GM19372 (cell line): ENCODE measurements at regions not wholly inside any gene's neighbourhood (a gene's known extent, or its start where the extent isn't known, plus 50 kb on each side); places are given as distances from the start of the nearest gene placed in this dataset.
"Not testable (repeated sequence)": the region's sequence is repeated elsewhere in the genome, so short reads cannot be mapped to it uniquely, and the experiment has no call there.

ENCODE experiments used
- ATAC-seq: cut with Tn5 transposase; IDR thresholded peaks from one replicate; pipeline ENCODE4 v1.9.1; 2021; ENCODE audit warnings: mild to moderate bottlenecking, low read depth, moderate library complexity; ENCODE audit not compliant: unreplicated experiment

DNA sequence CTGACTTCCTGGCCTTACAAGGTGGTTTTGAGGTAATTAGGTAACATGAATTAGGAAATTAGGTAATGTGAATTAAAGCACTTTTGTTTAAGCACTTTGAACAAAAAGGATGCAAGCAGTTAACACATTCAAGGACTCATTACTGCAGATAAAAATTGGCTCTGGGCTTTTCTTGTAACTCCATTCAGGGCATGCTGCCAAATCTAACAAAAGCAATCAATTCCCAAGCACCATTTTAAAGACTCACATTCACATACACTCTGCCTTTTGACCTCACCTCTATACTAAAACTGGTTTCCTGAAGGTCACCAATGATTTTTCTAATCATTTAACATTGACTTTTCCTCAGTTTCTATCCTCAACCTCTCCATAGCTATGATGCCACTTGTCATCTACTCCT lies 251.2 kb upstream of the RHOBTB1 start:
- no peak for ATAC-seq

DNA sequence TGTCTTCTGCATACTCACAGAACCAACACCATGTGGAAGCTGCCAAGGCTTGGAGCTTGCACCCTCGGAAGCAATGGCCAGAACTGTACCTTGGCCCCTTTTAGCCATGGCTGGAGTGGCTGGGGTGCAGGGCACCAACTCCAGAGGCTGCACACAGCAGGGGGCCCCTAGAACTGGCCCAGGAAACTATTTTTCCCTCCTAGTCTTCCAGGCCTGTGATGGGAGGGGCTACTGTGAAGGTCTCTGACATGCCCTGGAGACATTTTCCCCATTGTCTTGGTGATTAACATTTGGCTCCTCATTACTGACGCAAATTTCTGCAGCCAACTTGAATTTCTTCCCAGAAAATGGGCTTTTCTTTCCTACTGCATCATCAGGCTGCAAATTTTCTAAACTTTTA lies 248.6 kb upstream of the RHOBTB1 start:
- ATAC-seq: not testable (repeated sequence)

DNA sequence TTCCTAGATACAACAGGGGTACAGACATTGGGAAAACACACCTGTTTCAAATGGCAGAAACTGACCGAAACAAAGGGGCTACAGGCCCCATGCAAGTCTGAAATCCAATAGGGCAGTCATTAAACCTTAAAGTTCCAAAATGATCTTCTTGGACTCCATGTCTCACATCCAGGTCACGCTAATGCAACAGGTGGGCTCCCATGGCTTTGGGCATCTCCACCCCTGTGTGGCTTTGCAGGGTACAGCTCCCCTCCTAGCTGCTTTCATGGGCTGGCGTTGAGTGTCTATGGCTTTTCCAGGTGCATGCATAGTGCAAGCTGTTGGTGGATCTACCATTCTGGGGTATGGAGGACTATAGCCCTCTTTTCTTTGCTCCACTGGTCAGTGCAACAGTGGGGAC lies 248.1 kb upstream of the RHOBTB1 start:
- ATAC-seq: no peak

DNA sequence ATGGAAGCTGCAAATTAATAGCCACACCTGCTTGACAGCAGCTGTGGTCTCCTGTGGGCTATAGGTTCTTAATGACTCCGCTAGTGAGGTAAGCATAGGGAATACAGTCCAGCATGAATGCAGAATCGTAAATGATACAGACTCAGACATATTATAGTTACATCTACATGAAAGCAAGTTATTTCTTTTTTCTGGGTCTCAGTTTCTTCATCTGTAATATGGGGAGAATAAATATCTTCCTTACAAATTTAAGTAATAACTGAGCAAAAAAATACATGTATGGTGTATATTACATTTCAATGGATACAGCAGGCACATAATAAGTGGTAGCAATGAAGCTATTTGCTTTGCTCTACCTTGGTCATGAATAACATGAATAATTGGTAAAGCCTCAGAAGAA lies 245.9 kb upstream of the RHOBTB1 start:
- no peak for ATAC-seq

DNA sequence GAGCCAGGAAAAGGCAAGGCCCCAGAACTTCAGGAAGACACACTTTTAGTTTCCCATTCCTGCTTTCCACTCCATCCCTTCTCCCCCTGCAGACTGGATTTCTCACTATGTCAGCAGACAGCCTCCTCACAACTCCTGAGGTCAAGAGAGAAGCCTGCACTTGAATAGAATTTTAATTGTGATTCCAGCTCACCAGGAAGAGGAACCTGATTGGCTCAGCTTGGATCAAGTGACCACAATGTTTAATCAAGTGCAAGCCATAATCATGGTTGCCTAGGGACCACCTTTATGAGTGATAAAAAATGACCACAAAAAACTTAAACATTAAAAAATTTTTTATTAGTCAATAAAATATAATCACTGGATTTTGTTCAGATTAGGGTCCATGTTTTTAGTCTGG lies 244.7 kb upstream of the RHOBTB1 start:
- ATAC-seq: no peak

DNA sequence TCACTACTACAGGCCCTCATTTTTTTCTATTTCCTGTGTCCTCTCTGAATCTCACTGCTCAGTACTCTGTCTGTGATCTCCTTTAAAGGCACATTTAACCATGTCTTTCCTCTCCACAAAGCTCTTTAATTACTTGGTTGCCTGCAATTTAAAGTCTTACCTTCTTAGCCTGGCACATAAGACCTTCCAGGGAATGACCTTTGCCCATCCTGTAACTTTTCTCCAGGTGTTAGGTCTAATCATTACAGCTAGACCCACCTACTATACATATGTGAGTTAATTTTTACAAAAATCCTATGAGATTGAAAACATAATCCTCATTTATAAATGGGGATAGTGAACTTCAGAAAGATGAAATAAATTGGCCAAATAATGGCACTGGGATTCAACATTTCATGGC lies 244.1 kb upstream of the RHOBTB1 start:
- no peak for ATAC-seq

DNA sequence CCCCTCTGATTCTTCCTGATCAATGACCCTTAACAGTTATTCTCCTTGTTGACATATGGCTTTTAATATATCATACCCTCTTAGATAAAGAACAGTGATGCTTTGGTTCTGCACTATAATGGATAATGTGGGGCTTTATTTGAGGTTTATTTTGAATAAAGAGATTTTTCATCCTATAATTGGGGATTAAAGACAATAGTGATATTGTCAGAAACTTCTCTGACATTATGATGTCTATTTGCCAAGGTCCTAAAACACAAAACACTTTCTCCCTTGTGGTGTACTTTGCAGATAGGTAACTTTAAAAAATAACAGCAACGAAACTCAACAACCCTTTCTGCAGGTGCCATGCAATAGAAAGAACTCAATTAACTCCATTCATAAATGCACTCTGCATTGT lies 243.6 kb upstream of the RHOBTB1 start:
- no peak for ATAC-seq

DNA sequence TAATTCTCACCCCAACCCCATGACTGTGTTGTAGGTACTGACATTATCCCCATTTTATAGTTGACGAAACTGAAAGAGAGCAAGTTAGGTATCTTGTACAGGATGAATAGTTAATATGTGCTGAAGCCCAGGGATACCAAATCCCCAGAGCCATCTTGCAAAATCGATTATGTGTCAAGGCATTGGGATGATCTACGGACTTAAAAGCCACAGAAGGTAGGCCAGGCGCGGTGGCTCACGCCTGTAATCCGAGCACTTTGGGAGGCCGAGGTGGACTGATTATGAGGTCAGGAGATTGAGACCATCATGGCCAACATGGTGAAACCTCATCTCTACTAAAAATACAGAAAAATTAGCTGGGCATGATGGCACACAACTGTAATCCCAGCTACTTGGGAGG lies 242.4 kb upstream of the RHOBTB1 start:
- no peak for ATAC-seq

DNA sequence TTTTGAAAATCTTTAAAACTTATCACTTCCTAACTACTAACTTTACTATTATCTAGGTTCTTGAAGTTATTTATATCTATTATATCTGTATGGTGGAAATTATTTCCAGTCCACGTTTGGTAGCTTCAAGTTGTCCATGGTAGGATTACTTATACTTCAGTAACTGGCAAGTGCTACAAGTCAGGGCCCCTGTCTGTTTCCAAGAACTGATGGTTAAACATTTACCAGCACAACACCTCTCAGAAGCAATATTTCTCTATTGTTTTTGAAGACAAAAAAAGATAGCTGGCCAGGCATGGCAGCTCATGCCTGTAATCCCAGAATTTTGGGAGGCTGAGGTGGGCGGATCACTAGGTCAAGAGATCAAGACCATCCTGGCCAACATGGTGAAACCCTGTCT lies 240.4 kb upstream of the RHOBTB1 start:
- ATAC-seq: no peak

DNA sequence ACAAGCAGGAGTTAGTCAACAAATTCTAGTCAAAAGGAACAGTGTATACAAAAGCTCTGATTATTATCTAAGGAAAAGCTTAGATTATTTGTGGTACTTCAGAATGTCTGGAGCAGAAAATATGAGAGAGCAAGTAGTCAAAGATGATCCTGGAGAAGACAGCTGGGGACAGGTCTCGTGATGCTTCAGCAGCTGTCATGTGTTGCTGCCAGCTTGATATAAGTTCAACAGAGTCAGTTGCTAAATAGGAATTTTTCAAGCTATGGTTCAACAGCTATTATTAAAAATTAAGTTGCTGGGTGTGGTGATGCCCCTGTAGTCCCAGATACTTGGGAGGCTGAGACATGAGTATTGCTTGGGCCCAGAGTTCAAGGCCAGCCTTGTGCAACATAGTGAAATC lies 240.0 kb upstream of the RHOBTB1 start:
- ATAC-seq: no peak

DNA sequence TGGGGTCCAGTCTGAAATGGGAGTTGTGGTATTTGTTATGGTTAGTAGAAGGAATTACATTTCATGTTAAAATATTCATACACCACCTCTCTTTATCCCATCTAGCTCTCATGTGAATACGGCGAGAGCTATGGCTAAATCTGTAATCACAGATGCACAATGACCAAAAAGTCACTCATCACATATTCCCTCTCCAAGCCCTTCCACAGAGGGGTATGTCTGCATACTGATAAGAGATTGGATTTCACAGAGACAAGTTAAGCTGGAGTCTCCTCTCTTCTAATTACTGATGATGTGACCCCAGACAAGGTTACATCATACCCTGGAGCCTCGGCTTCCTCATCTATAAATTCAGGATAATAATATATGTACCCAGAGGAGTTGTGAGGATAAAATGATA lies 237.8 kb upstream of the RHOBTB1 start:
- no peak for ATAC-seq

DNA sequence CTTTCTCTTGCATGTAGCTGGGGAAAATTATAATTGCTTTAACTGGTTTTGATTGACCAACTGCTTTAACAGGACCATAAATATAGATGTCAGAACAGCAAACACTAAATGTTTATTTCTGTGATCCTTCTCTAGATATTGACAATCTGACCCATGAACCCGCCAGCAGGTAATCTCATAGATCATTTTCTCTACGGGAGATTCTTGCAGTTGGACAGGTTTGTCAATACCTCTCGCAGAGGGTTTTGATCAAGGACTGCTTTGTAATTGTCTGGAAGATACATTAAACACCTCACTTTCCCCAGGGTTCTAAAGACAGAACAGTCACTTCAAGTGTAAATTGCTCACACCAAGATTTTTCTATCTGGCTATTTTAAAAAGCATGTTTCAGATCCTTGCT lies 235.8 kb upstream of the RHOBTB1 start:
- no peak for ATAC-seq

DNA sequence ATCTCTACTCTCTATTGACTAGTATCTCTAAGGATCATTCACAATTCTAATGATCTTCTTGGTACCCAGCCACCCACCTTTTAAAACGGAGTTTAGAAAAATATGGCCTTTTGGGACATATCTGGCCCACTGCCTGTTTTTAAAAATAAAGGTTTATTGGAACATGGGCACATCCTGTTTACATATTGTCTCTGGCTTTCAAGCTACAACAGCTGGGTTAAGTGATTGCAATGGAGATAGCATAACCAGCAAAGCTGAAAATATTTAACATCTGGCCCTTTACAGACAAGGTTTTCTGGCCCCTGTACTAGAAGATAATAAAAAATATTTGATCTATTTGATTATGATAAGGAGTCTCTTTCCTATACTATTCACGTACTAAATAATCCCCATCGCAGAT lies 232.4 kb upstream of the RHOBTB1 start:
- no peak for ATAC-seq

DNA sequence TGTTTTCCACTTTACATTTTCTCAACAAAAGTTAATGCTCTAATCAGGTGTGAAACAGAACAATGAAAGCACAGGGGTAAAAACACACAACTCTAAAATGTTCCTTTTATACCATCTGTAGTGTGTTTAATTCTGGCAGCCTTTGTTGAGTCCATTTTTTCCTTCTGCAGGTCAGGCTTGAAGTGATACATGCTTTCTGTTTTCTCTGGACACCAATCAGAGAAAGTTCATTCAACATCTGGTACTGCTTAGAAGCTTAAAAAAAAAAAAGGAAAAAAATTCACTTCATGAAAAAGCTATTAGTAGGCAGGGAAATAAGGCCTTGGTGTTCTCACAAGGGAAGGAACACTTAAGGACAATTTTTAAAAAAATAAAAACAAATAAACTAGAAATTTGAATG lies 231.3 kb upstream of the RHOBTB1 start:
- no peak for ATAC-seq

DNA sequence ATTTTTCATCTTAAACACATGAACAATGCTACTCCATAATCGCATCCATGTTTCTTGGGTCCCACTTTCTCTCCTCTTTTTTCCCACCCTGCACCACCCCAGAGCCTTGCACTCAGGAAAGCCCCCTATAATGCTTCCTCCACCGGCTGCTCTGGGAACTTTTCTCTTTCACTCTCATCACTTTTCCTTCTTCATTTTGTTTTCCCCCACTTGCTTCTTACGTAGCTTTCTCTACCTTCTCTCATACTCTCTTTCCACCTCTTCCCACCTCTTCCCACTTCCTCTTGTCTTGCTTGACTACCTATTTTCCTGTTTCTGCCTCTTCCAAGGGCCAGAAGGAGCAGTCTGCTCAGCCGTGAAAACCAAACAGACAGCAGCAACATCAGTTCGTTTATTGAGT lies 229.5 kb upstream of the RHOBTB1 start:
- ATAC-seq: no peak

DNA sequence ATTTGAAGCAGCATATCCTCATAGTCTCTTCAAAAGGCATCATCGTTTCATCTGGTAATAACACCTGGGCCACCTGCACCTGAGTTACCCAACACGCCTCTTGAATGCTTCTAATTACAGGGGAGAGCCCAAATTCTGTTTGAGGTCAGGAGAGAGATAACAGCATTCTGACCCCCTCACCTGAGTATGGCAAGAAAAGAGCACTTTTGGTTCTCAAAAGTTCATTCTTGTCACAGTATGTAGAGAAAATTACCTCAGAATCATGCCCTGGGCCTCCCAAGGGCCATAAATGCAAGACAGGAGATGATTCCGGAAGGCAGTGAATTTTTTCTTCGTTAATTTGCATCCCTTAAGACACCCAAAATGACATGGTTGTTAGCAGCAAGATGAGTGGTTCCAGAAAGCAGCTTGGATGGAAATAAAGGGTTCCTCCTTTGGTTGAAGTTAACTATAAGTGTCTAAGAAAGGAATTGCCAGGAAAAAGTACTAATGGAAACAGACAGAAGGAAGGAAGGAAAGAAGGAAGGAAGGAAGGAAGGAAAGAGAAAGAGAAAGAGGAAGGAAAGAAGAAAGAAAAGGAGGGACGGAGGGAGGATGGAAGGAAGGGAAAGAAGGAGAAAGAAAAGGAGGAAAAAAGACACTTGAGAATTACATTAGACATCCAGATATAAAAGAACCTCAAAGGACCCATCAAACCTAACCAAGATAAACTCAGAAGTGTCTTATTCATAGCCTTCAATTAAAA lies 228.4 kb upstream of the RHOBTB1 start:
- ATAC-seq: no peak

DNA sequence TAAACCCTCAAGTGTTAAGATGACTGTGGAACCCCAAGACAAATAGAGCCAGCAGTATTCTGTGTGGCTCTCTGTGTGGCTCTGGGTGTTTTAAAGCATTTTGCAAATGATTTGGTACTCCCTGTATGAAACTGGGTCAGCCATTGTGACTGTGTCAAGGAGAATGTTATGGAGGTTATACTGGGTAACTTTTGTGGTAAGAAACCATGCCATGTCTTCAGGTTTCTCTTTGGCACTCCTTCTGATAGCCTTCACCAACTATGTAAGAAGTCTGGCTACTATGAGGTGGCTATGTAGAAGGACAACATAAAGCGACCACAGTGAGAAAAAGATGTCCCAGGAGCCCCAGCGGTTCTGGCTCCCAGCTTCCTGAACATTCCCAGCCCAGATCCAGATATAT lies 226.6 kb upstream of the RHOBTB1 start:
- no peak for ATAC-seq

DNA sequence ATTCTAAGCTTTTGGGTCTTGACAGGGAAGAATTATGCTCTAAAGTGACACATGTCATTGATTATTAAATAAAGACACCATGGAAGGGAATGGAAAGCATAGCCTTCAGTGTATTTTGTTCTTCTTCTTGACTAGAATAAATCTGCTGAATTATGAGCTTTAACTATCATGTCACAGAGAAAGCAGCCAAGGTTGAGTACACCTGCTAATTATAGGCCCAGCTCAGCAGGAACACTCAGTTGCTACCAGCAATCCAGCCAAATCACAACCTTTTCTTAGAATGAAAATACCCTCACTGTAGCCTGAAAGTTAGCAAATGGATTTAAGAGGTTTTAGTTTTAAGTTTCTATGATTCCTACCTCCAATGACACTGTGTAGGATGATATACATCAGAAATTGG lies 225.3 kb upstream of the RHOBTB1 start:
- no peak for ATAC-seq

DNA sequence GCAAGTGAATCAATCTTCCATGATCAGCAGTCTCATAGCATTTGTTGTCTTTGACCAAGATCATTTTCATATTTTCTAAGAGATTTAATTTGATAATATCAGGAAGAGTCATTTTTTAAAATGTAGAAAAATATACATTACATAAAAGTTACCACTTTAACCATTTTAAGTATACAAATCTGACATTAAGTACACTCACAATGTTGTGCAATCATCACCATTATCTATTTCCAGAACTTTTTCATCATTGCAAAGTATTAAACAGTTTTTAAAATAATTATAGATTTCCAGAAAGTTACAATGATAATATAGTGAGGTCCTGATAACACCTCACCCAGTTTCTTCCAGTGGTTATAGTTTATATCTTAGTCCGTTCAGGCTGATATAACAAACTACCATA lies 222.5 kb upstream of the RHOBTB1 start:
- no peak for ATAC-seq

DNA sequence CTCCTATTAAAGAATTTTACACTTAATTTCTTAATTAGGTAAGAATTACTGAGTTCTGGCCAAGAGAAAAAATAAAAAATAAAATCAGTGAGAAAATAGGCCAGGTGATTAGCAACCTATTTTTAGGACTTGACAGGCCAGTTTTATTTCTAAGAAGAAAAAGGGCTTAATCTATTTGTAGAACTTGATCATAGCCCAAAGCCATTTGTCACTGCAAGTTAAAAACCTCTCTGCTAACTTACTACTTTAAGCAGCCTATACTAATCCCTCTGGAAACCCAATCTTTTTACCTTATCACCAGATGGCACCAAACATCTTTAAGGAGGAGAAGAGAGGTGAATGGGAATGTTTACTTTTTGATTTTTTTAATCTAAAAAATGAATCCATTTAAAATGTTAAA lies 222.1 kb upstream of the RHOBTB1 start:
- no peak for ATAC-seq

DNA sequence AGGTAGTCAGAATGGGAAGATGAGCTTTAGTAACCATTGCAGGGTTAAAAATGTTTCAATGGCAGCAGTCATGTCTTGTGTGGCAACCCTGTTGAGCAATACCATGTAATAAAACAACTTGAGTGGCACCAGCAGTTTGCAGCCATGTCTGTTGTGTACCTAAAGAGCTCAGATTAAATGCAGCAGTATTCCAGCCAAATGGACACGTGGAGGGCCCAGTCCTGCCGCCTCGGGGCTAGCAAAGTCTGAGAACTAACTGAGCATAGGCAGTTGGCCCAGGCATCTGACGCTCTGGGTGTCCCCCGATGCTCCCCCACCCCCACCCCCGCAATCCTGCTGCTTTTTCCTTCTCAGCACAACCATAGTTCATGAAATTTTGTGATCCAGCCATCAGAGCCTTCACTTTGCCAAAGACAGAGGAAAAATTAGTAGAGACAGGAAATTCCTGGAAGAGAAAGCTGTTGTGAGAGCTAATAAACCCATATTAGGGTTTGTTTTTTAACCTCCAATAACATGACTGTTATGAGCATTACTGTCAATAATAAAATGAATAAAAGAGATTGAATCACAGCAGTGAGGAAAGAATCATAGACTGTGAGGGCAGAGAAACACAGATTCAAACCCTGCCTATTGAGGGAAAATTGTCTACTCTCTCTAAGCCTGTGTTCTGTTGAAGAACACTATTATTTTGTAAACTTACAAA lies 220.6 kb upstream of the RHOBTB1 start:
- no peak for ATAC-seq

DNA sequence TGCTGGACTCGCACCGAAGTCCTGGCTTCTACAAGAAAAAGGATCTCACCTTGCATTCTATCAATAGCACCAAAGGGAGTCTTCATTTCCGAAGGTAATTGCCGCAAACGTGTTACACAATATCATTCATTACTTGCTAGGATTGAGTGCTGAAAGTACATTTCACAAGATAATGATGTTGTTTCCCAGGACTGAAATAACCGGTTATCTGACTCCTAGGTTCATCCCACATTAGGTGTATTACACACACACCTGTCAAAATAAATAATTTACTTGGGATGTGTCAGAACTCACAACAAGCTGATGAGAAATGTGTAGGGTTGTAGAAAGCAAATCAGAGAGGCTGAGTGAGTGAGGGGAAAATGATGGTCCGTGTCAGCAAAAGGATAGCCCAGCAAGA lies 219.4 kb upstream of the RHOBTB1 start:
- ATAC-seq: no peak
